H9 (cell line): ENCODE measurements at regions not wholly inside any gene's neighbourhood (a gene's known extent, or its start where the extent isn't known, plus 50 kb on each side); places are given as distances from the start of the nearest gene placed in this dataset.

Experiments used
- DNase-seq: peaks from one replicate; pipeline ENCODE4 v3.0.0-alpha.2; 2017
- H2AFZ ChIP-seq: one replicate; pipeline ENCODE4 v1.6.1; 2013; ENCODE audit warnings: mild to moderate bottlenecking, low read length, control low read depth, moderate library complexity
- H2AK5ac ChIP-seq: 2 replicates; pipeline ENCODE4 v1.6.1; 2013; ENCODE audit warnings: low read length, control low read depth, mixed read lengths; ENCODE audit not compliant: insufficient read length
- H2BK120ac ChIP-seq: one replicate; pipeline ENCODE4 v1.6.1; 2013; ENCODE audit warnings: low read depth, mild to moderate bottlenecking, low read length, control low read depth, inconsistent platforms; ENCODE audit not compliant: poor library complexity, severe bottlenecking
- H2BK12ac ChIP-seq: 2 replicates; pipeline ENCODE4 v1.6.1; 2013; ENCODE audit warnings: low read length, control low read depth, mixed read lengths, low read depth; ENCODE audit not compliant: insufficient read length
- H2BK15ac ChIP-seq: 2 replicates; pipeline ENCODE4 v1.6.1; 2013; ENCODE audit warnings: low read depth, low read length, control low read depth
- H2BK20ac ChIP-seq: one replicate; pipeline ENCODE4 v1.6.1; 2013; ENCODE audit warnings: low read depth, mild to moderate bottlenecking, low read length, control low read depth, inconsistent platforms; ENCODE audit not compliant: poor library complexity, severe bottlenecking
- H2BK5ac ChIP-seq: 2 replicates; pipeline ENCODE4 v1.6.1; 2013; ENCODE audit warnings: low read length, control low read depth, mixed read lengths; ENCODE audit not compliant: insufficient read length
- H3K14ac ChIP-seq: 2 replicates; pipeline ENCODE4 v1.6.1; 2013; ENCODE audit warnings: low read length, control low read depth; ENCODE audit not compliant: insufficient read depth
- H3K18ac ChIP-seq: 2 replicates; pipeline ENCODE4 v1.6.1; 2013; ENCODE audit warnings: low read depth, mild to moderate bottlenecking, mixed read lengths, low read length, control low read depth; ENCODE audit not compliant: insufficient read length
- H3K23ac ChIP-seq: 2 replicates; pipeline ENCODE4 v1.6.1; 2013; ENCODE audit warnings: low read length, control low read depth, mixed read lengths, low read depth; ENCODE audit not compliant: insufficient read length
- H3K23me2 ChIP-seq: 2 replicates; pipeline ENCODE4 v1.6.1; 2013; ENCODE audit warnings: low read depth, mild to moderate bottlenecking, mixed read lengths, low read length, control low read depth; ENCODE audit not compliant: insufficient read length, poor library complexity, severe bottlenecking
- H3K27ac ChIP-seq: 2 replicates; pipeline ENCODE4 v1.5.1; 2013; ENCODE audit warnings: low read length, control low read depth, mixed read lengths, low read depth; ENCODE audit not compliant: insufficient read length
- H3K27me3 ChIP-seq: 2 replicates; pipeline ENCODE4 v1.6.1; 2013; ENCODE audit warnings: low read length, control low read depth, inconsistent platforms; ENCODE audit not compliant: insufficient read depth
- H3K4ac ChIP-seq: 2 replicates; pipeline ENCODE4 v1.6.1; 2013; ENCODE audit warnings: low read depth, mild to moderate bottlenecking, control low read depth, inconsistent platforms, low read length, moderate library complexity
- H3K4me1 ChIP-seq: 2 replicates; pipeline ENCODE4 v1.6.1; 2013; ENCODE audit warnings: low read length, control low read depth, inconsistent platforms; ENCODE audit not compliant: insufficient read depth
- H3K4me2 ChIP-seq: 2 replicates; pipeline ENCODE4 v1.6.1; 2013; ENCODE audit warnings: low read length, control low read depth, mixed read lengths; ENCODE audit not compliant: insufficient read length, insufficient read depth
- H3K56ac ChIP-seq: 2 replicates; pipeline ENCODE4 v1.6.1; 2013; ENCODE audit warnings: low read depth, mild to moderate bottlenecking, mixed read lengths, low read length, control low read depth; ENCODE audit not compliant: insufficient read length
- H3K79me1 ChIP-seq: 2 replicates; pipeline ENCODE4 v1.6.1; 2013; ENCODE audit warnings: low read depth, mild to moderate bottlenecking, moderate library complexity, low read length, control low read depth, inconsistent platforms; ENCODE audit not compliant: insufficient read depth, poor library complexity, severe bottlenecking
- H3K79me2 ChIP-seq: 2 replicates; pipeline ENCODE4 v1.6.1; 2013; ENCODE audit warnings: low read length, control low read depth, inconsistent platforms; ENCODE audit not compliant: insufficient read depth
- H3K9ac ChIP-seq: 2 replicates; pipeline ENCODE4 v1.6.1; 2013; ENCODE audit warnings: low read length, control low read depth, mixed read lengths; ENCODE audit not compliant: insufficient read length; ENCODE audit errors: extremely low read depth
- H3K9me3 ChIP-seq: one replicate; pipeline ENCODE4 v1.6.1; 2013; ENCODE audit warnings: low read depth, low read length, inconsistent platforms; ENCODE audit not compliant: control insufficient read depth
- H3T11ph ChIP-seq: one replicate; pipeline ENCODE4 v1.6.1; 2013; ENCODE audit warnings: mild to moderate bottlenecking, low read length, control low read depth, inconsistent platforms
- H4K20me1 ChIP-seq: one replicate; pipeline ENCODE4 v1.6.1; 2013; ENCODE audit not compliant: control insufficient read depth, insufficient read length, insufficient read depth
- H4K5ac ChIP-seq: 2 replicates; pipeline ENCODE4 v1.6.1; 2013; ENCODE audit warnings: low read depth, mild to moderate bottlenecking, mixed read lengths, low read length, control low read depth; ENCODE audit not compliant: insufficient read length
- H4K8ac ChIP-seq: replicated peaks from 2 replicates; pipeline ENCODE4 v1.6.1; 2013; ENCODE audit warnings: low read length, control low read depth, mixed read lengths, low read depth; ENCODE audit not compliant: insufficient read length
- H4K91ac ChIP-seq: 2 replicates; pipeline ENCODE4 v1.6.1; 2013; ENCODE audit warnings: low read depth, mild to moderate bottlenecking, moderate library complexity, mixed read lengths, low read length, control low read depth; ENCODE audit not compliant: insufficient read length
- H3K27ac Mint-ChIP-seq, 3 experiments: 2 replicates in 2 of 3; 3 replicates in 1 of 3; pipeline ENCODE4 v1.8.0; 2020 to 2021; ENCODE audit warnings: mixed read lengths in 3 of 3, mild to moderate bottlenecking in 1 of 3, moderate library complexity in 1 of 3
- H3K27me3 Mint-ChIP-seq: 2 replicates; pipeline ENCODE4 v1.8.0; 2021; ENCODE audit warnings: low read depth, mild to moderate bottlenecking, moderate library complexity, mixed read lengths
- H3K36me3 Mint-ChIP-seq, 3 experiments: 2 replicates in 2 of 3; 3 replicates in 1 of 3; pipeline ENCODE4 v1.8.0; 2020 to 2021; ENCODE audit warnings: low read depth in 3 of 3, mixed read lengths in 3 of 3; ENCODE audit not compliant: insufficient read depth in 1 of 3
- H3K4me1 Mint-ChIP-seq, 2 experiments: 2 replicates each; pipeline ENCODE4 v1.8.0; 2020; ENCODE audit warnings: mixed read lengths in 2 of 2
- H3K4me3 Mint-ChIP-seq, 2 experiments: 2 replicates in 1 of 2; 3 replicates in 1 of 2; pipeline ENCODE4 v1.8.0; 2020 to 2021; ENCODE audit warnings: mild to moderate bottlenecking in 2 of 2, mixed read lengths in 2 of 2, moderate library complexity in 1 of 2
- H3K9me3 Mint-ChIP-seq, 2 experiments: 2 replicates in 1 of 2; 3 replicates in 1 of 2; pipeline ENCODE4 v1.8.0; 2020; ENCODE audit warnings: mild to moderate bottlenecking in 2 of 2, mixed read lengths in 2 of 2, moderate library complexity in 1 of 2
- CTCF ChIP-seq: fragments of 200-600 bp; sonication (generic); conservative IDR thresholded peaks from 3 replicates; pipeline ENCODE4 v1.8.0; 2021; ENCODE audit warnings: antibody characterized with exemption, mild to moderate bottlenecking
- WGBS: extraction: QIAGEN DNeasy Blood & Tissue Kit; methylation state at CpG from one replicate; pipeline ENCODE4 v1.1.7; 2013; ENCODE audit warnings: missing lambda C conversion rate, low lambda C conversion rate, mixed read lengths; ENCODE audit not compliant: insufficient read length; ENCODE audit errors: extremely low coverage; 5-methylcytosine and 5-hydroxymethylcytosine counted together

DNA sequence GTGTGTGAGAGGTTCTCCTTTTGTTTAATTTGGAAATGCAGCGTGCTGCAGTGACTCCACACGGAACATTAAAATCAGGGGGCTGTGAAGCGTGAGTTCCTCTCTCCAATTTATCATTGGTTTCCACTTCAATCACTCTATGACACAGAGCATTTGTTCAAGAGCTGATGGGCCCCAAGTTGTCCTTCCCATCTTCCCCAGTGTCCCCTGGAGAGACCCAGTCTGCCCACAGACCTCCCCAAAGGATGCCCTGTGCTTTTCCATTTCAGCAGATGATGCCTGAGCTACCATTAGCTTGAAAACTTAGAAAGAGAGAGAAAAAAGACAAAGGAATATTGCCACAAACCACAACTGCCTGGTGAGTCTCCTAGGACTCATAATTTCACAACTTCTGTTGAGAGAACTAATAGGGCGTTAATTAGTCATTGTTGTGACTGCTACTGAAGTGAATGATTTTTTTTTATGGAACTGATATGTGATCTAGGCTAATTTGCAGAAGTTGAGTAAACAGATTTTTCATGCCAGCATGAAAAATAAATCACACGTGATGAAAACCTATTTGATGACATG, 772.7 kb downstream of the SEMA5A start:
- Histone ChIP-seq H4K20me1 (no peaks in the 10 kb centered on the region), H3K14ac (no peak overlapping the region), H2BK5ac (no peak overlapping the region), H3K9me3 (no peaks in the 10 kb centered on the region), H4K91ac (no peak overlapping the region), H3K4ac (no peak overlapping the region), H4K5ac (no peak overlapping the region), H3K9ac (no peak overlapping the region), H2BK12ac (no peak overlapping the region), H2AFZ (no peak overlapping the region), H3K27ac (no peak overlapping the region), H3K23me2 (no peaks in the 10 kb centered on the region), H3K56ac (no peak overlapping the region), H3T11ph (no peak overlapping the region), H3K18ac (no peak overlapping the region), H4K8ac (no peak overlapping the region), H3K4me2 (no peak overlapping the region), H2BK120ac (no peak overlapping the region), H3K79me2 (no peaks in the 10 kb centered on the region), H2BK15ac (no peak overlapping the region), H3K23ac (no peak overlapping the region), H2BK20ac (no peak overlapping the region), H2AK5ac (no peak overlapping the region), H3K79me1 (no peaks in the 10 kb centered on the region), H3K4me1 (0 out of 2 replicates have a peak, but pooled peaks cover 3% of the 10 kb centered on the region), H3K27me3 (no peaks in the 10 kb centered on the region)
- no peak for TF ChIP-seq CTCF
- peaks cover 2% of the 10 kb centered on the region; the same call in 1 of the 2 replicates for H3K27me3 Mint-ChIP-seq
- H3K4me3 Mint-ChIP-seq, result no peak overlapping the region
- no peaks in the 10 kb centered on the region; a peak in 2 of 7 replicates for H3K36me3 Mint-ChIP-seq
- H3K9me3 Mint-ChIP-seq, result no peaks in the 10 kb centered on the region; a peak in 1 of 5 replicates
- H3K27ac Mint-ChIP-seq, result no peak overlapping the region
- no CpG with 5 or more reads among the region's 5 CpGs for WGBS
- no peak for DNase-seq
- H3K4me1 Mint-ChIP-seq, result no peaks in the 10 kb centered on the region
